Urinary bladder (tissue), 3 donors: ENCODE measurements at regions not wholly inside any gene's neighbourhood (a gene's known extent, or its start where the extent isn't known, plus 50 kb on each side); places are given as distances from the start of the nearest gene placed in this dataset.

Experiments used
- DNase-seq: peaks from one replicate; pipeline ENCODE4 v3.0.0-alpha.2; 2015; ENCODE audit errors: extremely low spot score
- H3K27ac ChIP-seq: one replicate; pipeline ENCODE4 v1.5.1; 2013; ENCODE audit warnings: low read depth, mild to moderate bottlenecking, moderate library complexity
- H3K36me3 ChIP-seq: one replicate; pipeline ENCODE4 v1.6.1; 2013; ENCODE audit warnings: mild to moderate bottlenecking, moderate library complexity; ENCODE audit not compliant: insufficient read depth
- H3K4me1 ChIP-seq: one replicate; pipeline ENCODE4 v1.6.1; 2013; ENCODE audit warnings: mild to moderate bottlenecking, moderate library complexity; ENCODE audit not compliant: insufficient read depth
- H3K4me3 ChIP-seq: one replicate; pipeline ENCODE4 v1.5.1; 2013; ENCODE audit warnings: low read depth, low read length
- WGBS: extraction: QIAGEN DNeasy Blood & Tissue Kit; methylation state at CpG from one replicate; pipeline ENCODE4 v1.1.7; 2013; 5-methylcytosine and 5-hydroxymethylcytosine counted together
- donor health status: healthy with polysubstance abuse.
- donor health status: healthy.

DNA sequence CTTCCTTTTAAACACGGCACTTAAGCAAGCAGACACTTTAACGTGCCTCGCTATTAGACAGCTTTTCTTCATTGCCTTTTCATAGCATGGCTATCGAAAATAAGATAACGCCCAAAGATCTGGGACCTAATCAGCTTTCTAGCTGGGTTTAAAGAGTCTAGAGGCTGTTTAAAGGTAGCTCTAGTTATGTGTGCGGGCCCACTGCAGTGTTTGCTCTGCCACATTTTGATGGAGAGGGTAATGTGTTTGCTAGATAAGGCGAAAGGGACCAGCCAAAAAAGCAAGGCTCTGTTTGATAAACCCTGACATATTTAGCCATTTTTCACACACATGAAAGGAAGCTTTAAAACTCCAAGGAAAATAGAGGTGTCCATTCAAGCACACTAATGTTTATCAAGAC lies 91.6 kb downstream of the NR2F2 start:
- DNase-seq: no peak
- Histone ChIP-seq H3K4me1 (no peaks in the 10 kb centered on the region), H3K4me3 (no peak overlapping the region), H3K36me3 (no peaks in the 10 kb centered on the region), H3K27ac (no peak overlapping the region)
- 50% methylated on average over 7 of the region's 7 CpGs for WGBS

DNA sequence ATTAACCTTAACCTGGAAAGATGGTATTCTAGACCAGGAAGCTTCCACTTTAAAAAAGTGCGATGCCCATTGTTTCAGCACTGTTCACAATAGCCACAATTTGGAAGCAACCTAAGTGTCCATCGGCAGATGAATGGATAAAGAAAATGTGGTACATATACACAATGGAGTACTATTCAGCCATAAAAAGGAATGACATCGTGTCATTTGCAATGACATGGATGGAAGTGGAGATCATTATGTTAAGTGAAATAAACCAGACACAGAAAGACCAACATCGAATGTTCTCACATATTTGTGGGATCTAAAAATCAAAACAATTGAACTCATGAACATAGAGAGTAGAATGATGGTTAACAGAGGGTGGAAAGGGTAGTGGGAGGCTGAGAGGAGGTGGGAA lies 94.2 kb downstream of the NR2F2 start:
- Histone ChIP-seq H3K4me1 (no peaks in the 10 kb centered on the region), H3K36me3 (no peaks in the 10 kb centered on the region), H3K4me3 (no peak overlapping the region), H3K27ac (no peak overlapping the region)
- 93% methylated on average over 4 of the region's 4 CpGs for WGBS
- no peak for DNase-seq

DNA sequence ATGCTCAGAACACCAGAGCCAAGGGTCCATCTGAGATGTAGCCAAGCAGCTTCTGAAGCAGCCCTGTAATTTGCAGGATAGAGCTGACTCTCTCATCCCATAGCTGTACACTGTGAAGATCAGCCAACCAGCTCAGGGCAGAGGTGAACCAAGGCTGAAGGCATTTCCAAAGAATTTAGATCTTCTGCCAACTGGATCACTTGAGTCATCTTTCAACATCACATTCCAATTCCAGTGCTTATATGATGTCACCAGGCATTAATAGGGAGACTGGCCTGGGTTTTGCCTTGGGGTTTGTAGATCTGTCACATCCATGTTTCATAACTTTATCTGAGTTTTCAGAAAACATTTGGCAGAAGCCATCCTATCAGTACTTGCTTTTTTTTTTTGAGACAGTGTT lies 98.2 kb downstream of the NR2F2 start:
- no peak overlapping the region for H3K4me3 ChIP-seq
- no peaks in the 10 kb centered on the region for H3K4me1 ChIP-seq
- DNase-seq: no peak
- no peak overlapping the region for H3K27ac ChIP-seq
- H3K36me3 ChIP-seq: no peaks in the 10 kb centered on the region

- Histone ChIP-seq H3K36me3 (no peaks in the 10 kb centered on the region), H3K4me1 (no peaks in the 10 kb centered on the region), H3K27ac (no peak overlapping the region), H3K4me3 (no peak overlapping the region)
- 67% methylated on average over 5 of the region's 5 CpGs for WGBS
- no peak for DNase-seq
Observed at GRCh38 chr15:96431786-96432185, 101.3 kb downstream of the NR2F2 start.

- Histone ChIP-seq H3K4me1 (no peaks in the 10 kb centered on the region), H3K36me3 (no peaks in the 10 kb centered on the region), H3K27ac (no peak overlapping the region), H3K4me3 (no peak overlapping the region)
- 79% methylated on average over 4 of the region's 4 CpGs for WGBS
- no peak for DNase-seq
Observed at GRCh38 chr15:96435022-96435421, 104.5 kb downstream of the NR2F2 start.

- 93% methylated on average over 3 of the region's 3 CpGs for WGBS
Observed at GRCh38 chr15:96435841-96436240, 105.3 kb downstream of the NR2F2 start.

DNA sequence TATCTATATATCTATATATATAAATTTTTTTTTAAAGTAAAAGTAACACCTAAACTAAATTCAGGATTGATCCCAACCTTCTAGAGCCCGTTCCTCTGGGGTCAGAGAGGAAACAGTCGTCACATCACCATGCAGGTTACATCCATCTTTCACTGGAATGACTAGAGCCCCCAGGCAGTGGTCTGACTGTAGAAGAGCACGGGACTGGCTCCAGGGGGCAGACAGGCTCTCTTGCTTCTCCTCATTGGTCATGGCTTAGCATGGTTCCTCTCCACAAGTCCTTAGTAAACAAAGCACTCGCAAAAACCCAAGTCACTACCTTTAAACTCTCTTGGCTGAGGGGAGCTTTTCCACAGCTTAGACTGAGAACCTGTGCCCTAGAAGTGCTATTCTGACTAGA lies 110.5 kb downstream of the NR2F2 start:
- Histone ChIP-seq H3K4me3 (no peak overlapping the region), H3K4me1 (no peaks in the 10 kb centered on the region), H3K27ac (no peak overlapping the region), H3K36me3 (no peaks in the 10 kb centered on the region)
- no peak for DNase-seq
- WGBS: 77% methylated on average over 4 of the region's 4 CpGs

More at GRCh38 chr15:96435841-96436240, 105.3 kb downstream of the NR2F2 start:
- Histone ChIP-seq H3K36me3 (no peaks in the 10 kb centered on the region), H3K4me1 (no peaks in the 10 kb centered on the region), H3K27ac (no peak overlapping the region), H3K4me3 (no peak overlapping the region)
- no peak for DNase-seq

- no peaks in the 10 kb centered on the region for H3K4me1 ChIP-seq
- no peak for DNase-seq
- 91% methylated on average over 18 of the region's 18 CpGs for WGBS
- H3K4me3 ChIP-seq: no peak overlapping the region
- H3K36me3 ChIP-seq: no peaks in the 10 kb centered on the region
- no peak overlapping the region for H3K27ac ChIP-seq
Observed at GRCh38 chr15:96442076-96442475, 111.6 kb downstream of the NR2F2 start.

- Histone ChIP-seq H3K27ac (no peak overlapping the region), H3K36me3 (no peaks in the 10 kb centered on the region), H3K4me1 (no peaks in the 10 kb centered on the region), H3K4me3 (no peak overlapping the region)
- no peak for DNase-seq
- WGBS: 71% methylated on average over 3 of the region's 3 CpGs
Observed at GRCh38 chr15:96444865-96445264, 114.4 kb downstream of the NR2F2 start.

- DNase-seq: no peak
- Histone ChIP-seq H3K36me3 (no peaks in the 10 kb centered on the region), H3K4me3 (no peak overlapping the region), H3K27ac (no peak overlapping the region), H3K4me1 (no peaks in the 10 kb centered on the region)
- WGBS: 43% methylated on average over 7 of the region's 7 CpGs
Observed at GRCh38 chr15:96448923-96449322, 118.4 kb downstream of the NR2F2 start.

- Histone ChIP-seq H3K27ac (no peak overlapping the region), H3K4me3 (no peak overlapping the region), H3K4me1 (no peaks in the 10 kb centered on the region), H3K36me3 (no peaks in the 10 kb centered on the region)
- DNase-seq: no peak
- 71% methylated on average over 3 of the region's 3 CpGs for WGBS
Observed at GRCh38 chr15:96457841-96458240, 127.3 kb downstream of the NR2F2 start.

DNA sequence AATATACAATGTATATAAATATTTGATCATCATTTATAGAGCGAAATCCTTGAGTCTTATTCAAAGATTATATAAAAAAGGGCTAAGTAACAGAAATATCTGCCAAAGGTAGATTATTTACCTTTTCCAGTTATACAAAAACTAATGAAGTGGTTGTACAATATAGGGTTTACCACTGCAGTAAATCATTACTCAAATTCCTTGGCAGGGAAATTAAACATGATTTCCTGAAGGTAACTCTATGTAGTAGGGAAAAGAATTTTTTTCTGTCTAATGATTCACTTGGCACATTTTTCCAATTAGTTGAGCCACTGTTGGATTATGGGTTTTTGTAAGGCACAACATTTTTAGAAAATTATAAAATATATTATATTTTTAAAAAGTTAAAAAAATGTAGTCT lies 129.6 kb downstream of the NR2F2 start:
- WGBS: 84% methylated on average over 1 of the region's 1 CpG

DNA sequence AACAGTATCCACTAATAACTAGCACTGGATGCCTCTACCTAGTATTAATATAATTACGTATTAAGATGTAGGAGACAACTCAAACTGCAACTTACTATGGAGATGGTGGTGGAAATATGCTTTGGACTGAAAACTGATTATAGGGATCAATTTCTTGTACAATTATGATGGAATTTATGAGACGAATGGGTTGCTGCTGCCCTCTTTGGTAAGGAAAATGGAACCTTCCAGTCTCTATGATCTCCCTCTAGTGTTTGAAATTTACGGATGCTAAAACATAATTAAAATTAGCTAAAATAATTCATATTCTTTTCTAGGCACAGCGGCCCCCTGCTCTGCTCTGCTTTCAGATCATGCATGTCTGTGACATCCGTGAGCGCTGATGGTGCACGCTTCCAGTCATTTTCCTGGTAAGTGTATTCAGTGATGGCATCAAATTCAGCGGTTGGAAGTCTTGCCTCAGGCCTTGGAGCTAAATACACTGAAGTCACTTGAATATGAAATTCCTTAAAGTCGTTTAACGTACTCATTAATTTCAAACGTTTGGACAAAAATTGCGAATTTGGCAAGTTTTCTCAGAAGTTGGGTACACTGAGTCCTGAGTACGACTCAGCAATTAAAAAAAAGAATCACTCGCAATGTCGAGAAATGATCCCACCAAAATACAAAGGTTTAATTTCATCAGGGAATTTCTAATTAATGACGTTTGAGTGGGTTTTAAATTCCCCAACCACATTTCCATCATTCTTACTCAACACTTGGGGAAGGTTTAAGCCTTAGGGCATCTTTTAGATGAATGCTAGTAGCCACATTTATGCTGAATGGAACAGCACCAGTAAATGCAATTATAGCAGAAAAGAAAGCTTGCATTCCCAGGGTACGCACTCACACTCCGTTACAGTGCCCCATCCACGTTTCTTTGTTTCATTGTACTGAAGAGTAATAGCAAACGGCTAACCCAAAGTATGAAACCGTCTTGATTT lies 132.6 kb downstream of the NR2F2 start:
- WGBS: 82% methylated on average over 21 of the region's 21 CpGs
- DNase-seq: no peak

More for the DNA sequence above, 129.6 kb downstream of the NR2F2 start:
- Histone ChIP-seq H3K36me3 (no peaks in the 10 kb centered on the region), H3K4me1 (no peaks in the 10 kb centered on the region), H3K4me3 (no peak overlapping the region), H3K27ac (no peak overlapping the region)
- DNase-seq: no peak

DNA sequence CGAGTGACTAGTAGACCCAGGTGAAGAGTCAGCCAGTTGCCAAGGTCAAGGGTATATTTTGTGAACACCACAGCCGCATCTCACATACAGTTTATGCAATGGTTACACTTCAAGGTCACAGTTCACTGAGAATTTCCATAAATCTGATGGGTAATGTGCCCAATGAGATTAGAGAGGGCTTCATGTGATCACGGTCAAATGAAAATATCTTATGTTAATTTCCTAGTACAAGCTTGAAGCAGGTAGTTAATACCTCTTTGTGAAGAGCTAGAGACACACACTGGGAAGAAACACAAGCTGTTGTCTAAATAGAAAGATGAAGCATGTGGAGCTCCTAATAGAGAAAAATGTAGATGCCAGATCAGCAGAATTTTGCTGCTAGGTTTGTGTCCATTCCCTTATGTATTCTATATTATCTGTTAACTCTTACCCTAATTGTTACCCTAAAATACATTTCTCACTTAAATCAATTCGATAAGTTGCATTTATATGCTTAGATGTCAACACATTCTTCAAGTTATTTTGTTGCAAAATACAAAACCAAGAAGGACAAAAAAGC lies 136.0 kb downstream of the NR2F2 start:
- Histone ChIP-seq H3K4me1 (no peaks in the 10 kb centered on the region), H3K27ac (no peak overlapping the region), H3K4me3 (no peak overlapping the region), H3K36me3 (no peaks in the 10 kb centered on the region)
- 60% methylated on average over 4 of the region's 4 CpGs for WGBS
- no peak for DNase-seq

More for the DNA sequence above, 132.6 kb downstream of the NR2F2 start:
- Histone ChIP-seq H3K4me1 (no peaks in the 10 kb centered on the region), H3K4me3 (no peak overlapping the region), H3K27ac (no peak overlapping the region), H3K36me3 (no peaks in the 10 kb centered on the region)
